ENCODE measurements at regions not wholly inside any gene's neighbourhood (a gene's known extent, or its start where the extent isn't known, plus 50 kb on each side); places are given as distances from the start of the nearest gene placed in this dataset.

GRCh38 chr7:152905949-152906348, 146.4 kb downstream of the ACTR3B start:
- peaks cover 13% of the 10 kb centered on the region for H3K4me1 ChIP-seq
- TF ChIP-seq EZH2phosphoT487 (IDR thresholded peaks at IDR 0.05) (no peak), CTCF (IDR thresholded peaks at IDR 0.05) (no peak), EZH2 (IDR thresholded peaks at IDR 0.05) (no peak)
- no peaks in the 10 kb centered on the region for H3K36me3 ChIP-seq
- Mint-ChIP-seq H3K36me3 (no peaks in the 10 kb centered on the region), H3K4me1 (peaks cover 20% of the 10 kb centered on the region), H3K27me3 (ENCODE audit: insufficient read depth, low read depth) (no peaks in the 10 kb centered on the region), H3K9me3 (no peaks in the 10 kb centered on the region), H3K4me3 (no peak overlapping the region), H3K27ac (no peak overlapping the region)
- no peak overlapping the region for H3K4me3 ChIP-seq
- DNase-seq (ENCODE audit: low spot score), result no peak
- no peak overlapping the region for H3K9ac ChIP-seq
- H2AFZ ChIP-seq (replicated peaks), result no peak overlapping the region
- H3K79me2 ChIP-seq (ENCODE audit: low read depth), result no peaks in the 10 kb centered on the region
- H3K27ac ChIP-seq, result no peak overlapping the region
- H3K9me3 ChIP-seq (ENCODE audit: low read depth), result no peaks in the 10 kb centered on the region
- no peaks in the 10 kb centered on the region for H3K27me3 ChIP-seq
- no peaks in the 10 kb centered on the region for H4K20me1 ChIP-seq (ENCODE audit: low read depth)
- H3K4me2 ChIP-seq, result no peak overlapping the region
- H3F3A ChIP-seq (ENCODE audit: low read depth), result no peaks in the 10 kb centered on the region

GRCh38 chr7:152907042-152907761, 147.7 kb downstream of the ACTR3B start:
- no peak overlapping the region for H3K27ac ChIP-seq
- no peaks in the 10 kb centered on the region for H3K79me2 ChIP-seq (ENCODE audit: low read depth)
- no peak overlapping the region for H3K27ac Mint-ChIP-seq
- H3K4me3 Mint-ChIP-seq, result no peak overlapping the region
- no peak overlapping the region for H3K4me3 ChIP-seq
- H3K9me3 ChIP-seq (ENCODE audit: low read depth), result no peaks in the 10 kb centered on the region
- H3K27me3 ChIP-seq, result no peaks in the 10 kb centered on the region
- DNase-seq (ENCODE audit: low spot score), result no peak
- TF ChIP-seq CTCF (IDR thresholded peaks at IDR 0.05) (no peak), EZH2phosphoT487 (IDR thresholded peaks at IDR 0.05) (no peak), EZH2 (IDR thresholded peaks at IDR 0.05) (no peak)
- no peak overlapping the region for H3K9ac ChIP-seq
- H4K20me1 ChIP-seq (ENCODE audit: low read depth), result no peaks in the 10 kb centered on the region
- H3K36me3 Mint-ChIP-seq, result no peaks in the 10 kb centered on the region
- no peaks in the 10 kb centered on the region for H3F3A ChIP-seq (ENCODE audit: low read depth)
- peaks cover 18% of the 10 kb centered on the region for H3K4me1 Mint-ChIP-seq
- H3K4me2 ChIP-seq, result no peak overlapping the region
- H2AFZ ChIP-seq (replicated peaks), result no peak overlapping the region
- no peaks in the 10 kb centered on the region for H3K36me3 ChIP-seq
- no peaks in the 10 kb centered on the region for H3K27me3 Mint-ChIP-seq (ENCODE audit: insufficient read depth, low read depth)
- no peaks in the 10 kb centered on the region for H3K9me3 Mint-ChIP-seq
- H3K4me1 ChIP-seq, result peaks cover 13% of the 10 kb centered on the region

GRCh38 chr7:152909280-152909679, 149.7 kb downstream of the ACTR3B start:
- Mint-ChIP-seq H3K4me1 (peaks cover 15% of the 10 kb centered on the region), H3K9me3 (no peaks in the 10 kb centered on the region), H3K27ac (no peak overlapping the region), H3K36me3 (no peaks in the 10 kb centered on the region), H3K27me3 (ENCODE audit: insufficient read depth, low read depth) (no peaks in the 10 kb centered on the region), H3K4me3 (no peak overlapping the region)
- Histone ChIP-seq H3K79me2 (ENCODE audit: low read depth) (no peaks in the 10 kb centered on the region), H3K9ac (no peak overlapping the region), H3K4me1 (peaks cover 13% of the 10 kb centered on the region), H3K4me3 (no peak overlapping the region), H4K20me1 (ENCODE audit: low read depth) (no peaks in the 10 kb centered on the region), H3K4me2 (no peak overlapping the region), H3K36me3 (no peaks in the 10 kb centered on the region), H3K27me3 (no peaks in the 10 kb centered on the region), H2AFZ (replicated peaks) (no peak overlapping the region), H3F3A (ENCODE audit: low read depth) (no peaks in the 10 kb centered on the region), H3K9me3 (ENCODE audit: low read depth) (no peaks in the 10 kb centered on the region), H3K27ac (no peak overlapping the region)
- TF ChIP-seq EZH2phosphoT487 (IDR thresholded peaks at IDR 0.05) (no peak), CTCF (IDR thresholded peaks at IDR 0.05) (no peak), EZH2 (IDR thresholded peaks at IDR 0.05) (no peak)
- no peak for DNase-seq (ENCODE audit: low spot score)

All from neural progenitor cell (in vitro differentiated cells).